Upper lobe of left lung (tissue), 4 donors: ENCODE measurements at regions not wholly inside any gene's neighbourhood (a gene's known extent, or its start where the extent isn't known, plus 50 kb on each side); places are given as distances from the start of the nearest gene placed in this dataset.

ENCODE experiments used
- POLR2A ChIP-seq, 4 donors: fragments of 450-650 bp; IDR thresholded peaks; one replicate each; pipeline ENCODE4 v1.5.1; 2016 to 2017; ENCODE audit warnings: antibody characterized with exemption in 4 of 4, mild to moderate bottlenecking in 2 of 4
- TF ChIP-seq, protein P1 (sequence below), 6 experiments: fragments of 450-650 bp in 4 of 6; fragments of 200-600 bp in 2 of 6; sonication (generic) in 2 of 6; IDR thresholded peaks; one replicate each; pipeline ENCODE4 v1.5.1; 2016 to 2019; ENCODE audit warnings: antibody characterized with exemption in 6 of 6

DNA sequence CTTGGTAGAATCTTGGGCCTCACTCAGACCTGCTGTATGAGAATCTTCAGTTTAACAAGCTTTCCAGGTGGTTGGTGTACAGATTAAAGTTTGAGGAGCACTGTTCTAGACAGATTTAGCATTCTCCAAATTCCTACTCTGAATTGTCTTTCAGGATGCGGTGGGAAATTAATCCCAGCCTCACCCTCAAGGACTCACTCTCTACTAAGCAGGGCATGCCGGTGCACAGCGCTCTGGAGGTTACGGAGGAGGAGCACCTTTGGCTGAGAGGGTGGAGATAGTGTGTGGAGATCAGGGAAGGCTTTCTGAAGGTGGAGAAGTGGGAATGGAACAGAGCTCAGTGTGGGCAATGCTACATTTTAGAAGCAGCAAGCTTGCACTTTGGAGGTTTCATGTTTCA, 359.2 kb downstream of the LRATD1 start:
- TF ChIP-seq POLR2A (IDR thresholded peaks at IDR 0.05), result no peak
- TF ChIP-seq, protein P1, sequence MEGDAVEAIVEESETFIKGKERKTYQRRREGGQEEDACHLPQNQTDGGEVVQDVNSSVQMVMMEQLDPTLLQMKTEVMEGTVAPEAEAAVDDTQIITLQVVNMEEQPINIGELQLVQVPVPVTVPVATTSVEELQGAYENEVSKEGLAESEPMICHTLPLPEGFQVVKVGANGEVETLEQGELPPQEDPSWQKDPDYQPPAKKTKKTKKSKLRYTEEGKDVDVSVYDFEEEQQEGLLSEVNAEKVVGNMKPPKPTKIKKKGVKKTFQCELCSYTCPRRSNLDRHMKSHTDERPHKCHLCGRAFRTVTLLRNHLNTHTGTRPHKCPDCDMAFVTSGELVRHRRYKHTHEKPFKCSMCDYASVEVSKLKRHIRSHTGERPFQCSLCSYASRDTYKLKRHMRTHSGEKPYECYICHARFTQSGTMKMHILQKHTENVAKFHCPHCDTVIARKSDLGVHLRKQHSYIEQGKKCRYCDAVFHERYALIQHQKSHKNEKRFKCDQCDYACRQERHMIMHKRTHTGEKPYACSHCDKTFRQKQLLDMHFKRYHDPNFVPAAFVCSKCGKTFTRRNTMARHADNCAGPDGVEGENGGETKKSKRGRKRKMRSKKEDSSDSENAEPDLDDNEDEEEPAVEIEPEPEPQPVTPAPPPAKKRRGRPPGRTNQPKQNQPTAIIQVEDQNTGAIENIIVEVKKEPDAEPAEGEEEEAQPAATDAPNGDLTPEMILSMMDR (IDR thresholded peaks at IDR 0.05), result no peak
